ENCODE measurements at regions not wholly inside any gene's neighbourhood (a gene's known extent, or its start where the extent isn't known, plus 50 kb on each side); places are given as distances from the start of the nearest gene placed in this dataset.

GRCh38 chr17:77566151-77566550, 392.4 kb upstream of the TNRC6C start:
- no peak for DNase-seq (ENCODE audit: low read depth)

DNA sequence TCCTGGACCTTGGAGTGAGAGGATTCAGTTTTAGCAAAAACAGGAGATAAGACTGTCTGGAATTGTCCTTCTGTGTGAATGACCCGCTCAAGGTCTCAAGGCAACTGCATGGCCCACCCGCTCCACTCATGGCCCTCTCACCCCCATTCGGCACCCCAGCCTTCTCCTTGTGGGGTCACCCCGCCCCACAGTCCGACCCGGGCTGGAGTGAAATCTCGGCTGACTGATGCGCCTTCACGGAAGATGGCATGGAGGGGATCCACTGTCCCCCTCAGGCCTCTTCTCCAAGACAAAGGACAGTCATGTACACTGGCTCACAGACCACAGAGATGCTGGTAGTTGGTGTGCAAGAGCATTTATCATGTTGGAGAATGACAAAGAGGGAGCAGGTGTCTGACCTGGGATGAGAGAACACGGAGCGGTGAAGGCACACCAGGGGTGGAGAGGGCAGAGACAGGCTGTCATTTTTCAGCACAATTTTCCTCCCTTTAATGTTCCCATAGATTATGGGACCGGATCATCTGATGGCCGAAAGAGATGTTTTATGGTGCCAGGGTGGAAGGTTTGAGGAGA, 391.9 kb upstream of the TNRC6C start:
- DNase-seq (ENCODE audit: low read depth) = no peak

DNA sequence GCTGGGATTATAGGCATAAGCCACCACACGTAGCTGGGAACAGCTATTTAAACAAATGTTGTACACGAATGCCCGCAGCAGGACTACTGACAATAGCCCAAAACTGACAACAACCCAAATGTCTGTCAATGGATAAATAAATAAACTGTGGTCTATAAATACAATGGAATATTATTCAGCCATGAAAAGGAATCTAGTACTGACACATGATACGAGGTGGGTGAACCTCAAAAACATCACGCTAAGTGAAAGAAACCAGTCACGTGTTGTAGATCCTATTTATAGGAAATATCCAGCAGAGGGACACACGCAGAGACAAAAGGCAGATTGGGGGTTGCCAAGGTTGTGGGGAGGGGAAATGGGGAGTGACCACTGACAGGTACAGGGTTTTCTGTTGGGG, 390.0 kb upstream of the TNRC6C start:
- no peak for DNase-seq (ENCODE audit: low read depth)

DNA sequence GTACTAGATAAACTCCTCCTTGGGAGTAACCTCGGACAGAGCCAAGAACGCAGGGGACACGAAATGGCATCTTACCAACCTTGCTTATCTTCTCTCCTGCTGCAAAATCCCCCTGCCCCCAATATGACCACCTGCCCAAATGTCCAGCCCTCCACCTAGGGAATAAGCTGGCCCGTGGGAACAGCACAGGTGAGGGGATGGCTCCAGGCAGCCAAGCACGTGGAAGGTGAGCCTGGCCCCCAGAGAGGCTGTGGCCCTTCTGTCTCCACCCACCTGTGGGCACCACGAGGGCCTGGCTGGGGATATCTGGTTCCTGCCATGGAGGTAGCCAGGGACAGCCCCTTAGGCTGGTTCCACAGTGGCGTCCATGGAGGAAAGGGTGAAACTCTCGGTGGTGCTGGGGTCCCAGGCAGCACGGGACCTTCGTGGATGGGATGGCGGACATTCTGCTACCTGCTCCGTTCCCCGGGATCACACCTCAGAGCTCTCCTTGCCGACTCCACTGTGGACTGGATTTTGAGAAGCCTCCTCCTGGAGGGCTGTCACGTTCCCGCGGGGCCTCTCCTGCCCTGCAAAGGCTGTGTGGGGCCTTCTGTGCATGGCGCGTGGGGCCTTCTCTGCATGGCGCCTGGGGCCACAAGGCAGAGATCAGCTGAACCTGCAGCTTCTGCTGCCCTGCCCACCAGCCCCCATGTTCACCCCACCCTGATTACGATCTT, 388.5 kb upstream of the TNRC6C start:
- DNase-seq (ENCODE audit: low read depth) = no peak

- no peak for DNase-seq (ENCODE audit: low read depth)
Observed at GRCh38 chr17:77570565-77570898, 388.0 kb upstream of the TNRC6C start.

GRCh38 chr17:77571155-77571981, 387.1 kb upstream of the TNRC6C start:
- peak; percentile 11 for DNase-seq (ENCODE audit: low read depth)

GRCh38 chr17:77572065-77572601, 386.4 kb upstream of the TNRC6C start:
- no peak for DNase-seq (ENCODE audit: low read depth)

- no peak for DNase-seq (ENCODE audit: low read depth)
Observed at GRCh38 chr17:77572851-77573250, 385.7 kb upstream of the TNRC6C start.

GRCh38 chr17:77577491-77577890, 381.0 kb upstream of the TNRC6C start:
- DNase-seq (ENCODE audit: low read depth) = no peak

DNA sequence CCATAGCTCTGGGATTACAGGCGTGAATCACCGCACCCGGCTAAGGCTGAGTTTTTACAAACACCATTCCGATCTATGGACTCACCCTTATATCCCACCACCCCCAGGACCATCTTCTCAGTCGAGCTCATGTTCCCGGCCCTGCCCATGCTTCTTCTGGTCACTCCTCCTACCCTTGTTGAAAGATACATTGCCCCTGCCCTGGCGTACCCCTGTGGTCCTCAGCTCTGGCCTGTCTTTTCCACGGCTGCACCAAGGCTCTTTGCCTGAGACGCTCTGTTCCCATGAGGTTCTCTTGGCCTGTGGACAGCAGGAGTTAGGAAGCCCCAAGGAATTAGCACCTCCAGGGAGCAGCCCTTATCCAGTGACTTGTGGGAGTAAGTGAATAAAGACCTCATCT, 379.4 kb upstream of the TNRC6C start:
- DNase-seq (ENCODE audit: low read depth) = no peak

DNA sequence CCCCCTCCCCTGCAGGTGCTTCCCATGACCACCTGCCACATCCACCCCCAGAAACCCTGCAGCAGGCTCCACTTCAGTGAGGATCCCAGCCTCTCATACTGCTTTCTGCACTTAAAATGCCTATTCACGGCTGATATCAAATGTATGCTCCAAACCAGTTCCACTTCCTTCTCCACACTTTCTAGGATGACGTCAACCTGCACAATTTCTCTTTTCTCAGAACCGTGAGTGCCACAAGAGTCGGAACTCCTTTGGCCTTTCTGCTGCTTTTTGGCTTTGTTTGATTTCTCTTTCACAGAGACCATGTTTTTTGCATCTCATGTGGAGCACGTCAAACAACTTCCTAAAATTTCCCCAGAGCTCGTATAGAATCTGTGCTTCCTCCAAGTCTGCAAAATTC, 378.8 kb upstream of the TNRC6C start:
- no peak for DNase-seq (ENCODE audit: low read depth)

GRCh38 chr17:77580531-77581270, 377.8 kb upstream of the TNRC6C start:
- no peak for DNase-seq (ENCODE audit: low read depth)

DNA sequence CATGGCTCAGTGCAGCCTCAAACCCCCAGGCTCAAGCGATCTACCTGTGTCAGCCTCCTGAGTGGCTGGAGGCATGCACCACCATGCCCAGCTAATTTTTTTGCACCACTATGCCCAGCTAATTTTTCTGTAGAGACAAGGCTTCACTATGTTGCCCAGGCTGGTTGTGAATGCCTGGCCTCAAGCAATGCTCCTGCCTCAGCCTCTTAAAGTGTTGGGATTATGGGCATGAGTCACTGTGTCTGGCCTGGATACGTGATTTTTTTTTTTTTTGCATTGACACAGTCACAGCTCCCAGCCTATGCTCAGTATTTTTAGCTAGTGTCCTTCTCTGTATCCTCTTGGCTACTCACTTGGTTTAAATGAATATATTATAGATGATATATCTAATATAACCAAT, 377.0 kb upstream of the TNRC6C start:
- peak; percentile 55 for DNase-seq (ENCODE audit: low read depth)

- no peak for DNase-seq (ENCODE audit: low read depth)
Observed at GRCh38 chr17:77585142-77585860, 373.2 kb upstream of the TNRC6C start.

GRCh38 chr17:77590951-77591735, 367.4 kb upstream of the TNRC6C start:
- no peak for DNase-seq (ENCODE audit: low read depth)

DNA sequence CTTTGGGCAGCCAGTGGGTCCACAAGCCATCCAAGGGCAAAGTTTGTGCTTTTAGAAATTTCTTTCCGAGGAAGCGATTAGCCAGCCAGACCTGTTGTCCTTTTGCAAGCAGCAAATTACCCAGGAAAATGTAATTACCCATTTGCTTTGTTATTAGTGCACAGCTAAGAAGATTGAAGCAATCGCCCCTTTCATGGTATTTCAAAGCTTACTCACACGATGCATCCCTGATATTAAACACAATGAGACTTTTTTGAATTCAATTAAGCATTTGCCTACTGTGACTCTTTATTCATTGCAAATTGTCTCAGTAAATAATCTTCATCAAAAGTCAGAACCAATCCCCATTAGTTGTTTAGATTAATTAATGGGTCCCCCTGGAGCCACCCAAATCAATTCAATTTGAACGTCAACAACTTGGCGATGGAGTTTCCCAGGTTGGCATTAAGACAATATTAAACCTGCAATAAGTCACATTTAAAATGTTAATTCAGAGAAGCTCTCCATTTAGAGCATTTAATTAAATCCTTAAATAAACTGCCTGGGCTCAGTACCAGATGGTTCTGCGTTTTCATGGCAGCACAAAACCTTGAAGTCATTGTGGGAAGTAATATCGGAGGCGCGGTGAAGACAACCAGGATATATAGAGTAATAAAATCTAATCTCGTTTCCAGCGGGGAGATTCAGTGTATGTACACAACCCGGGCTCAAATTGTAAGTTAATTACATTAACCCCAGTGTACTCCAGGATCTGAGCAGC, 366.2 kb upstream of the TNRC6C start:
- no peak for DNase-seq (ENCODE audit: low read depth)

GRCh38 chr17:77593081-77593480, 365.4 kb upstream of the TNRC6C start:
- DNase-seq (ENCODE audit: low read depth) = no peak

- DNase-seq (ENCODE audit: low read depth) = no peak
Observed at GRCh38 chr17:77594416-77595209, 363.9 kb upstream of the TNRC6C start.

All from LHCN-M2 (cell line).